ENCODE measurements at regions not wholly inside any gene's neighbourhood (a gene's known extent, or its start where the extent isn't known, plus 50 kb on each side); places are given as distances from the start of the nearest gene placed in this dataset.

- DNase-seq, result no peak
Observed at GRCh38 chr5:116361171-116361967, 213.3 kb downstream of the SEMA6A start.

DNA sequence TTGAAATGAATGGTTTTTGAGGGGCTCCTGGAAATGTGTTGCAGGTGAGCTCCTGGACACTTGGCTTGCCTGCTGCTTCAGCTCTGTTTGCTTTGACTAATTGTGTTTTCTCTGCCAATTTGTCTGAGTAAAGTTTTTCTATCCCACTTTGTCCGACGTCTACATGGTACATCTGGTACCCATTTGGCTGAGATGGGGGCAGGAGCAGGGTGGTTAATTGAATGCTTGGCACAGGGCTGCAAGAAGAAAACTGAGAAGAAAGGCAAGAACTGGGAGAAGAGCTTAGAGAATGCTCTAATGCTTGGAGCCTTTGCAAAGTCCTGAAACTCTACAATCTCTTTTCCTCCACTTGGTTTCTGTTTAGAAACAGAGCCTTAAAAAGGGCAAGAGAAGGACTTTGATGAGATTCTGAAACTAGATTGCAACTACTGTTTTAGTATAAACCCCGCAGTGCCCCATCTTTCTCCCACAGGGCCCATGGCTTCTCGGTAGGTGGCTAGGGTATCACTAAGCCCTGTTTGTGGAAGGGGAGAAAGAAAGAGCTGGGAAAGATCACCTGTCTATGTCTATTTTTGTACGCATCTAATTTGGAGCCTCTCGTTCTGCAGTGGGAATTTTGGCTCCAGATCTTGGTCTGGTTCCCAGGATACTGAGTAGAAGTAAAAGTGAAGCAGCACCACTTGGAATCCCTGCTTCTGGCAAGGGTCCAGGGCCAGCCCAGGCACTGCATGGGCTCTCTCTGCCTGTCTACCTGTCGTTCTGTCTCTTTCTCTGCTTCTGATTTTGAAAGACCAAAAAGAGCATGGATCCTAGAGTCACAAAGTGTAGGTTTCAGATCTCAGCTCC lies 214.4 kb downstream of the SEMA6A start:
- DNase-seq, result no peak

GRCh38 chr5:116359592-116359991 lies 215.0 kb downstream of the SEMA6A start:
- no peak for DNase-seq

GRCh38 chr5:116358911-116359418 lies 215.7 kb downstream of the SEMA6A start:
- DNase-seq, result no peak

DNA sequence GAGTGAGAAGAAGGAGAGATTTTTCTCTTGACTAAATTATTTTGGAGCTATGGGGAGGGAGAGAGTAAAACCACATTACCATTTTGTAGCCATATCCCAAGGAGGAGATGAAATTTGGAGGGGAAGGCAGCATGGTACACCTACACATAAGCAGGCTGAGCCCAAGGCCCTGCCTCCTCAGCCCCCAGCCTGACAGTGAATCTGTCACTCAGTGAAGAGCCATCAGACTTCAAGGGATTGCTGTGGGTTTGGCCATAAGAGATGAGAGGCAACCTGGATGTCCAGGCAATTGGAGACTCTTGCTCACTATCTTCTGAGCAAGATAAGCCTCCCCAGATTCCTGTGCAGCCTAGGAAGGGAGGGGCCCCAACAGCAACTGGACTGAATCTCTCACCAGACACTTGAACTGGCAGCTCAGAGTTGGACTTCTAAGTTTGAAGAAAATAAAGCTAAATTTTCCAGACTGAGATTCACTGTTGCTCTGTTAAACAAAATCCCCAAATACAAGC lies 216.6 kb downstream of the SEMA6A start:
- DNase-seq, result no peak

DNA sequence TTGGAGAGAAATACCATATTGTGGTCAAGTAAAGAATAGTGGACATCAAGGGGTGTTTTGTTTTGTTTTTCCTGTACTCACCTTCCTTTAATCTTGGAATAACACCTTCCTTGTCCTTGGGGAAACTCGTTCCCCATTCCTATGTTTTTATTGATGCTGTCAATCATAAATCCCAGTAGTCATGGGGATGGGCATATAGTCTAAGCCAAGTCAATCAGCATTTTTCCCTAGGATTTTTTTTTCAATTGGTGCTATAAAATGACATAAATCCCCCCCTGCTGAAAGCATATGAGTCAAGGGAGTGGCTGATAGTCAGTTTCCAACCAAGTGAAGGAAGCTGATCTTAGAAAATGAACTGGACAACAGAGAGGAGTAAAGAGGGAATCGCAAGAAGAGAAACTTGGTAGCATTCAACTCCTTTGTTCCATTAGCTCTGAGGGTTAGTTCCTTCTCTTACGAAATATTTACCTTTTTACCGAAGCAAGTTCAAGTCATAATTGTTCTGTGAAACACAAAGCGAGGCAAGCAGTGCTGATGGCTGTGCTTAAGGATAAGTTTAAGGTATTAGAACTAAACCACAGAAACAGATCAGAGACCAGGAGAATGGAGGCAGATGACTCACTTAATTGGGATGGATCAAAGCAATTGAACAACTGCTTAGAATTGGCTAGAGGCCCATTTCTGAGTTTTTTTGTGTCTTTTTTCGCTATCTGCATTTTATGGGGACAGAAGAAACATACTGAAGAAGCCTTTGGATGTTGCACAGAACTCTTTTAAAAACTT lies 218.6 kb downstream of the SEMA6A start:
- DNase-seq, result no peak

DNA sequence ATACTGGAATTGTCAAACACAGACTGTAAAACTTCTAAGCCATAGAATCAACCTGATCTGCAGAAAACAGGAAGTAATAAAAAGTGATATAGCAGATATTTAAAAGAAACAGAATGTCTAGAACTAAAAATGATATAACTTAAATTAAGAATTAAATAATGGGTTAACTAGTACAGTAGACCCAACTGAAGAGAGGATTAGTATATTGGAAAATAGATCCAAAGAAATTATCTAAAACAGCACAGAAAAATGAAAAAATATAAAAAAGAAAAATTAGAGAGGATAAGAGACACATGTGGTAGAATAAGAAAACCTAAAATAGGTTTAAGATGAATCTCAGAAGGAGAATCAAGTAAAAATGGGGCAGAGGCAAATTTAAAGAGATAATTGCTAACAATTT lies 219.9 kb downstream of the SEMA6A start:
- DNase-seq, result no peak

- no peak for DNase-seq
Observed at GRCh38 chr5:116347657-116348056, 227.0 kb downstream of the SEMA6A start.

DNA sequence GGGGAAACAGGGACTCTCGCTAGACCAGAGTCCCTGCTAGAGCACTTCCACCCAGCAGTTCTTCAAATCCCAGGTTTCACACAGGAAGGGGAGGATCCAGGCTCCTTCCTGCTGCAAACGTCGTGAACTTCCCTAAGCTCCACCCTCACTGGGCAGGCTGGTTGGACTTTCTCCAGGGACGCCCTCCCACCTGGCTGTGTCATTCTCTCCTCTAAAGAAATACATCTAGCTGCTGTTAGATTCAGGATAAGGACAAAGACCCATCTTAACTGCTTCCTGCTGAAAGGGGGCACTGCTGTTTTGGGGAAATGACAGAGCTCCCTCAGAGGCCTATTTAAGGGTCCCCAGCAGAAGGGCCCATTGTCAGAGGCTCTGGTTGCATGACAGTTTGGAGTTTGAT lies 230.7 kb downstream of the SEMA6A start:
- no peak for DNase-seq

Data from NCI-H82 (cell line).